GM19438 (cell line): ENCODE measurements at regions not wholly inside any gene's neighbourhood (a gene's known extent, or its start where the extent isn't known, plus 50 kb on each side); places are given as distances from the start of the nearest gene placed in this dataset.

Source experiments
- ATAC-seq: cut with Tn5 transposase; IDR thresholded peaks from one replicate; pipeline ENCODE4 v1.9.1; 2021; ENCODE audit warnings: low read depth; ENCODE audit not compliant: unreplicated experiment

- no peak for ATAC-seq
These were observed 1222.0 kb upstream of the PRKX start for GRCh38 chrX:4935401-4935800.

- no peak for ATAC-seq
These were observed 1219.3 kb upstream of the PRKX start for GRCh38 chrX:4932790-4933189.

- no peak for ATAC-seq
These were observed 1217.0 kb upstream of the PRKX start for GRCh38 chrX:4930426-4930825.

- ATAC-seq = no peak
These were observed 1212.5 kb upstream of the PRKX start for GRCh38 chrX:4925911-4926310.

- no peak for ATAC-seq
These were observed 1195.9 kb upstream of the PRKX start for GRCh38 chrX:4909348-4909747.

- ATAC-seq = no peak
These were observed 1192.1 kb upstream of the PRKX start for GRCh38 chrX:4905576-4905975.

- no peak for ATAC-seq
These were observed 1167.8 kb upstream of the PRKX start for GRCh38 chrX:4881277-4881676.

GRCh38 chrX:4878640-4879039, 1165.2 kb upstream of the PRKX start:
- ATAC-seq = no peak

GRCh38 chrX:4876268-4876667, 1162.8 kb upstream of the PRKX start:
- no peak for ATAC-seq

- no peak for ATAC-seq
These were observed 1138.1 kb upstream of the PRKX start for GRCh38 chrX:4851534-4851933.

GRCh38 chrX:4850312-4850711, 1136.9 kb upstream of the PRKX start:
- no peak for ATAC-seq

GRCh38 chrX:4844376-4844775, 1130.9 kb upstream of the PRKX start:
- ATAC-seq = no peak

GRCh38 chrX:4841216-4841745, 1127.8 kb upstream of the PRKX start:
- no peak for ATAC-seq

GRCh38 chrX:4831574-4831973, 1118.1 kb upstream of the PRKX start:
- ATAC-seq = no peak

- ATAC-seq = no peak
These were observed 1117.6 kb upstream of the PRKX start for GRCh38 chrX:4830880-4831557.

- ATAC-seq = no peak
These were observed 1112.1 kb upstream of the PRKX start for GRCh38 chrX:4825550-4825949.

- ATAC-seq = no peak
These were observed 1096.1 kb upstream of the PRKX start for GRCh38 chrX:4809571-4809970.

- ATAC-seq = no peak
These were observed 1092.1 kb upstream of the PRKX start for GRCh38 chrX:4805502-4805901.

- no peak for ATAC-seq
These were observed 1087.3 kb upstream of the PRKX start for GRCh38 chrX:4800756-4801155.

- ATAC-seq = no peak
These were observed 1074.5 kb upstream of the PRKX start for GRCh38 chrX:4787971-4788370.

- no peak for ATAC-seq
These were observed 1051.4 kb upstream of the PRKX start for GRCh38 chrX:4764888-4765287.

- no peak for ATAC-seq
These were observed 1048.7 kb upstream of the PRKX start for GRCh38 chrX:4762196-4762595.
